Bronchial epithelial cell (primary cell): ENCODE measurements at regions not wholly inside any gene's neighbourhood (a gene's known extent, or its start where the extent isn't known, plus 50 kb on each side); places are given as distances from the start of the nearest gene placed in this dataset.
"Not testable (repeated sequence)": the region's sequence is repeated elsewhere in the genome, so short reads cannot be mapped to it uniquely, and the experiment has no call there.

Experiments
- DNase-seq: peaks from one replicate; pipeline ENCODE4 v3.0.0-alpha.2; 2010; ENCODE audit warnings: low read depth
- FAIRE-seq: peaks from 2 replicates; lab custom pipeline; 2011; peaks lifted over from hg19 to GRCh38; lab: Jason Lieb, UNC
- H3K27me3 ChIP-seq: 2 replicates; pipeline ENCODE4 v1.5.1; 2011; ENCODE audit warnings: low read length; ENCODE audit not compliant: control insufficient read depth, insufficient read depth
- H3K36me3 ChIP-seq: 2 replicates; pipeline ENCODE4 v1.5.1; 2011; ENCODE audit warnings: low read length; ENCODE audit not compliant: control insufficient read depth, insufficient read depth
- H3K4me3 ChIP-seq: 2 replicates; pipeline ENCODE4 v1.5.1; 2011; ENCODE audit warnings: mild to moderate bottlenecking, low read depth, low read length, control low read depth
- CTCF ChIP-seq: IDR thresholded peaks from 2 replicates; pipeline ENCODE4 v1.5.1; 2011; ENCODE audit warnings: mild to moderate bottlenecking, moderate library complexity, low read length, control low read depth, inconsistent platforms; ENCODE audit not compliant: insufficient read depth, severe bottlenecking

- H3K4me3 ChIP-seq = no peak overlapping the region
- TF ChIP-seq CTCF = no peak
- DNase-seq = no peak
- H3K27me3 ChIP-seq = no peaks in the 10 kb centered on the region
- no peaks in the 10 kb centered on the region for H3K36me3 ChIP-seq
- peak; percentile 79 for FAIRE-seq
These were observed 82.6 kb downstream of the CETN3 start for GRCh38 chr5:90326995-90327394.

- Histone ChIP-seq H3K4me3 (no peak overlapping the region), H3K27me3 (no peaks in the 10 kb centered on the region), H3K36me3 (no peaks in the 10 kb centered on the region)
- DNase-seq (no peak), FAIRE-seq (no peak)
- TF ChIP-seq CTCF = no peak
These were observed 84.5 kb downstream of the CETN3 start for GRCh38 chr5:90325093-90325492.

- FAIRE-seq, H3K36me3 ChIP-seq, H3K27me3 ChIP-seq, DNase-seq, H3K4me3 ChIP-seq: not testable (repeated sequence)
These were observed 89.2 kb downstream of the CETN3 start for GRCh38 chr5:90320348-90320747.

- FAIRE-seq (no peak), DNase-seq (no peak)
- H3K36me3 ChIP-seq = no peaks in the 10 kb centered on the region
- TF ChIP-seq CTCF = no peak
- H3K4me3 ChIP-seq = no peak overlapping the region
- no peaks in the 10 kb centered on the region for H3K27me3 ChIP-seq
These were observed 97.5 kb downstream of the CETN3 start for GRCh38 chr5:90312027-90312426.

- DNase-seq = peak; percentile 21
- no peak for TF ChIP-seq CTCF
- H3K4me3 ChIP-seq = no peak overlapping the region
- no peaks in the 10 kb centered on the region for H3K36me3 ChIP-seq
- H3K27me3 ChIP-seq = no peaks in the 10 kb centered on the region
- FAIRE-seq = peak; percentile 23
These were observed 98.2 kb downstream of the CETN3 start for GRCh38 chr5:90311401-90311800.

- no peak for TF ChIP-seq CTCF
- no peak for DNase-seq
- no peaks in the 10 kb centered on the region for H3K36me3 ChIP-seq
- no peak overlapping the region for H3K4me3 ChIP-seq
- no peak for FAIRE-seq
- no peaks in the 10 kb centered on the region for H3K27me3 ChIP-seq
These were observed 100.6 kb downstream of the CETN3 start for GRCh38 chr5:90308787-90309585.
